ENCODE measurements at regions not wholly inside any gene's neighbourhood (a gene's known extent, or its start where the extent isn't known, plus 50 kb on each side); places are given as distances from the start of the nearest gene placed in this dataset.

- ATAC-seq (no peak), DNase-seq (no peak)
- intact Hi-C loops (cut with DNase I, micrococcal nuclease): no loop called here
Measured at GRCh38 chr4:171067422-171067821, 745.8 kb upstream of the GALNTL6 start.

GRCh38 chr4:171049380-171049779 is 763.8 kb upstream of the GALNTL6 start:
- ATAC-seq (no peak), DNase-seq (no peak)
- intact Hi-C loops (cut with DNase I, micrococcal nuclease): no loop called here

- ATAC-seq (no peak), DNase-seq (no peak)
- intact Hi-C loops (cut with DNase I, micrococcal nuclease): no loop called here
Measured at GRCh38 chr4:171042989-171043524, 770.1 kb upstream of the GALNTL6 start.

GRCh38 chr4:171035909-171036308 is 777.3 kb upstream of the GALNTL6 start:
- intact Hi-C loops (cut with DNase I, micrococcal nuclease): no loop called here
- no peak for ATAC-seq
- no peak for DNase-seq

- DNase-seq: no peak
Measured at GRCh38 chr4:171031338-171031737, 781.9 kb upstream of the GALNTL6 start.

GRCh38 chr4:171025776-171026175 is 787.4 kb upstream of the GALNTL6 start:
- DNase-seq (no peak), ATAC-seq (no peak)
- intact Hi-C loops (cut with DNase I, micrococcal nuclease): no loop called here

More at GRCh38 chr4:171031338-171031737, 781.9 kb upstream of the GALNTL6 start:
- intact Hi-C loops (cut with DNase I, micrococcal nuclease): no loop called here
- no peak for ATAC-seq

GRCh38 chr4:171025343-171025742 is 787.9 kb upstream of the GALNTL6 start:
- ATAC-seq (no peak), DNase-seq (no peak)
- intact Hi-C loops (cut with DNase I, micrococcal nuclease): no loop called here

- DNase-seq: no peak
- ATAC-seq: no peak
- intact Hi-C loops (cut with DNase I, micrococcal nuclease): no loop called here
Measured at GRCh38 chr4:171024720-171025303, 788.4 kb upstream of the GALNTL6 start.

- intact Hi-C loops (cut with DNase I, micrococcal nuclease): no loop called here
- ATAC-seq: no peak
- no peak for DNase-seq
Measured at GRCh38 chr4:171022824-171023230, 790.4 kb upstream of the GALNTL6 start.

GRCh38 chr4:171017593-171017992 is 795.6 kb upstream of the GALNTL6 start:
- no peak for DNase-seq
- ATAC-seq: no peak
- intact Hi-C loops (cut with DNase I, micrococcal nuclease): no loop called here

- ATAC-seq (no peak), DNase-seq (no peak)
- intact Hi-C loops (cut with DNase I, micrococcal nuclease): no loop called here
Measured at GRCh38 chr4:171016145-171016544, 797.1 kb upstream of the GALNTL6 start.

- DNase-seq (no peak), ATAC-seq (no peak)
- intact Hi-C loops (cut with DNase I, micrococcal nuclease): no loop called here
Measured at GRCh38 chr4:171015441-171015840, 797.8 kb upstream of the GALNTL6 start.

GRCh38 chr4:171007618-171008390 is 805.4 kb upstream of the GALNTL6 start:
- intact Hi-C loops (cut with DNase I, micrococcal nuclease): no loop called here
- DNase-seq (no peak), ATAC-seq (no peak)

- no peak for DNase-seq
- ATAC-seq: no peak
- intact Hi-C loops (cut with DNase I, micrococcal nuclease): no loop called here
Measured at GRCh38 chr4:171002246-171002645, 811.0 kb upstream of the GALNTL6 start.

GRCh38 chr4:170990989-170991589 is 822.1 kb upstream of the GALNTL6 start:
- DNase-seq: no peak
- intact Hi-C loops (cut with DNase I, micrococcal nuclease): no loop called here
- no peak for ATAC-seq

GRCh38 chr4:170988446-170988845 is 824.8 kb upstream of the GALNTL6 start:
- ATAC-seq (no peak), DNase-seq (no peak)
- intact Hi-C loops (cut with DNase I, micrococcal nuclease): no loop called here

GRCh38 chr4:170979736-170980135 is 833.5 kb upstream of the GALNTL6 start:
- intact Hi-C loops (cut with DNase I, micrococcal nuclease): no loop called here
- no peak for ATAC-seq
- no peak for DNase-seq

GRCh38 chr4:170978990-170979389 is 834.2 kb upstream of the GALNTL6 start:
- no peak for ATAC-seq
- intact Hi-C loops (cut with DNase I, micrococcal nuclease): no loop called here

GRCh38 chr4:170949084-170949483 is 859.3 kb upstream of the AADAT start:
- intact Hi-C loops (cut with DNase I, micrococcal nuclease): no loop called here
- DNase-seq: no peak
- ATAC-seq: no peak

More at GRCh38 chr4:170978990-170979389, 834.2 kb upstream of the GALNTL6 start:
- DNase-seq: no peak
